PC-9 (cell line): ENCODE measurements at regions not wholly inside any gene's neighbourhood (a gene's known extent, or its start where the extent isn't known, plus 50 kb on each side); places are given as distances from the start of the nearest gene placed in this dataset.

Experiments
- BruUV-seq: library from RNA; stranded (reverse); fragments of 400-500 nt; replicated peaks from 2 replicates; lab custom pipeline; 2021; lab: Mats Ljungman, UMichigan
- CTCF ChIA-PET: fragments of 300-600 bp; sonication (Branson Sonifier 250); formaldehyde crosslinking; loops from one replicate; lab custom pipeline; 2022; ENCODE audit warnings: antibody characterized with exemption; lab: Charles Lee
- POLR2A ChIA-PET: fragments of 300-600 bp; sonication (Branson Sonifier 250); formaldehyde crosslinking; loops from one replicate; lab custom pipeline; 2022; ENCODE audit warnings: antibody characterized with exemption; ENCODE audit not compliant: unreplicated experiment; lab: Charles Lee
- DNase-seq, 2 experiments: peaks; one replicate each; pipeline versions ENCODE4 v3.0.0 to v3.0.0-alpha.2; 2015 to 2022; ENCODE audit warnings: mixed read lengths in 1 of 2
- H2AFZ ChIP-seq: fragments of 200-600 bp; sonication (generic); 2 replicates; pipeline ENCODE4 v1.8.1; 2017; ENCODE audit warnings: antibody characterized with exemption
- H3F3A ChIP-seq: fragments of 200-600 bp; sonication (generic); 2 replicates; pipeline ENCODE4 v1.8.1; 2017; ENCODE audit warnings: antibody characterized with exemption, mild to moderate bottlenecking, low read depth; ENCODE audit not compliant: insufficient read depth
- H3K27ac ChIP-seq: fragments of 200-600 bp; sonication (generic); 2 replicates; pipeline ENCODE4 v1.6.1; 2016; ENCODE audit warnings: mixed run types
- H3K27me3 ChIP-seq: fragments of 200-600 bp; sonication (generic); 2 replicates; pipeline ENCODE4 v1.6.1; 2016; ENCODE audit warnings: low read depth, mixed run types; ENCODE audit not compliant: insufficient read depth
- H3K36me3 ChIP-seq: fragments of 200-600 bp; sonication (generic); 2 replicates; pipeline ENCODE4 v1.6.1; 2016; ENCODE audit warnings: low read depth, mixed run types
- H3K4me1 ChIP-seq: fragments of 200-600 bp; sonication (generic); replicated peaks from 2 replicates; pipeline ENCODE4 v1.6.1; 2016; ENCODE audit warnings: mixed run types; ENCODE audit not compliant: insufficient read depth
- H3K4me2 ChIP-seq: fragments of 200-600 bp; sonication (generic); 2 replicates; pipeline ENCODE4 v1.6.1; 2017; ENCODE audit warnings: mixed run types
- H3K4me3 ChIP-seq: fragments of 200-600 bp; sonication (generic); 2 replicates; pipeline ENCODE4 v1.6.1; 2016; ENCODE audit warnings: mixed run types
- H3K79me2 ChIP-seq: fragments of 200-600 bp; sonication (generic); 2 replicates; pipeline ENCODE4 v1.6.1; 2017; ENCODE audit warnings: low read depth, mixed run types
- H3K9me2 ChIP-seq: fragments of 200-600 bp; sonication (generic); 2 replicates; pipeline ENCODE4 v1.8.1; 2017; ENCODE audit warnings: mild to moderate bottlenecking; ENCODE audit not compliant: insufficient read depth
- H3K9me3 ChIP-seq: fragments of 200-600 bp; sonication (generic); 2 replicates; pipeline ENCODE4 v1.8.1; 2016; ENCODE audit warnings: low read depth; ENCODE audit not compliant: insufficient read depth
- H4K20me1 ChIP-seq: fragments of 200-600 bp; sonication (generic); 2 replicates; pipeline ENCODE4 v1.8.1; 2017; ENCODE audit not compliant: insufficient read depth
- CTCF ChIP-seq: fragments of 200-600 bp; sonication (generic); conservative IDR thresholded peaks from 2 replicates; pipeline ENCODE4 v1.6.1; 2017; ENCODE audit warnings: mixed run types, antibody characterized with exemption, mild to moderate bottlenecking, moderate library complexity
- EZH2 ChIP-seq: fragments of 200-600 bp; sonication (generic); IDR thresholded peaks from 2 replicates; pipeline ENCODE4 v1.8.0; 2017; ENCODE audit warnings: antibody characterized with exemption, low read depth
- intact Hi-C: fragments of 100-400 bp; cut with micrococcal nuclease; formaldehyde crosslinking; loops from one replicate; pipeline ENCODE4 v1.10.0; 2022; ENCODE audit not compliant: unreplicated experiment

- H3K9me3 ChIP-seq, result no peaks in the 10 kb centered on the region
- no peaks in the 10 kb centered on the region for H3K79me2 ChIP-seq
- DNase-seq, result no peak
- no peaks in the 10 kb centered on the region for H3K36me3 ChIP-seq
- no TSS peak for BruUV-seq
- H2AFZ ChIP-seq, result no peak overlapping the region
- peaks cover 68% of the 10 kb centered on the region for H3K27me3 ChIP-seq
- no peak overlapping the region for H3K27ac ChIP-seq
- TF ChIP-seq EZH2, result no peak
- no peak for TF ChIP-seq CTCF
- POLR2A ChIA-PET, result no interaction called here
- H3K4me2 ChIP-seq, result no peak overlapping the region
- CTCF ChIA-PET, result no interaction called here
- no peak overlapping the region for H3K4me3 ChIP-seq
- H4K20me1 ChIP-seq, result no peaks in the 10 kb centered on the region; the same call in 1 of the 2 replicates
- no peaks in the 10 kb centered on the region for H3K4me1 ChIP-seq
- no peaks in the 10 kb centered on the region for H3K9me2 ChIP-seq
- H3F3A ChIP-seq, result no peaks in the 10 kb centered on the region
- intact Hi-C loops, result no loop called here
Observed at GRCh38 chr2:16038621-16039020, 98.3 kb downstream of the MYCN start.

- no peaks in the 10 kb centered on the region for H3K9me2 ChIP-seq
- TF ChIP-seq CTCF (no peak), EZH2 (no peak)
- no peaks in the 10 kb centered on the region for H3K79me2 ChIP-seq
- DNase-seq, result no peak
- H2AFZ ChIP-seq, result no peak overlapping the region
- H3K4me3 ChIP-seq, result no peak overlapping the region
- H3K9me3 ChIP-seq, result no peaks in the 10 kb centered on the region
- no peaks in the 10 kb centered on the region; the same call in 1 of the 2 replicates for H4K20me1 ChIP-seq
- H3F3A ChIP-seq, result no peaks in the 10 kb centered on the region
- H3K36me3 ChIP-seq, result no peaks in the 10 kb centered on the region
- ChIA-PET POLR2A (no interaction called here), CTCF (no interaction called here)
- no peak overlapping the region for H3K4me2 ChIP-seq
- H3K27ac ChIP-seq, result no peak overlapping the region
- H3K27me3 ChIP-seq, result peaks cover 71% of the 10 kb centered on the region
- intact Hi-C loops, result no loop called here
- BruUV-seq, result no TSS peak
- H3K4me1 ChIP-seq, result no peaks in the 10 kb centered on the region
Observed at GRCh38 chr2:16037808-16038457, 97.6 kb downstream of the MYCN start.

GRCh38 chr2:16036951-16037350, 96.6 kb downstream of the MYCN start:
- ChIA-PET POLR2A (no interaction called here), CTCF (no interaction called here)
- Histone ChIP-seq H3K4me3 (no peak overlapping the region), H4K20me1 (no peaks in the 10 kb centered on the region; the same call in 1 of the 2 replicates), H3K27me3 (peaks cover 76% of the 10 kb centered on the region), H3F3A (no peaks in the 10 kb centered on the region), H3K9me3 (no peaks in the 10 kb centered on the region), H3K4me2 (no peak overlapping the region), H3K79me2 (no peaks in the 10 kb centered on the region), H3K9me2 (no peaks in the 10 kb centered on the region), H2AFZ (no peak overlapping the region), H3K4me1 (no peaks in the 10 kb centered on the region), H3K36me3 (no peaks in the 10 kb centered on the region), H3K27ac (no peak overlapping the region)
- TF ChIP-seq EZH2, result no peak
- no peak for DNase-seq
- no TSS peak for BruUV-seq
- intact Hi-C loops, result no loop called here
